LNCAP (cell line): ENCODE measurements at regions not wholly inside any gene's neighbourhood (a gene's known extent, or its start where the extent isn't known, plus 50 kb on each side); places are given as distances from the start of the nearest gene placed in this dataset.

ENCODE experiments used
- CTCF ChIP-seq: fragments of 450-650 bp; IDR thresholded peaks from 2 replicates; pipeline ENCODE4 v1.5.1; 2017; ENCODE audit warnings: mild to moderate bottlenecking

GRCh38 chr3:25130724-25131520 lies 297.1 kb upstream of the RARB start:
- no peak for TF ChIP-seq CTCF

- no peak for TF ChIP-seq CTCF
Measured at GRCh38 chr3:25133588-25133987, 294.5 kb upstream of the RARB start.

GRCh38 chr3:25137606-25138005 lies 290.5 kb upstream of the RARB start:
- TF ChIP-seq CTCF: no peak

- TF ChIP-seq CTCF: no peak
Measured at GRCh38 chr3:25139267-25139666, 288.8 kb upstream of the RARB start.

GRCh38 chr3:25142609-25143355 lies 285.3 kb upstream of the RARB start:
- TF ChIP-seq CTCF: no peak

GRCh38 chr3:25143356-25144025 lies 284.6 kb upstream of the RARB start:
- TF ChIP-seq CTCF: no peak

GRCh38 chr3:25144430-25144829 lies 283.6 kb upstream of the RARB start:
- TF ChIP-seq CTCF: no peak
